Naive thymus-derived CD8-positive, alpha-beta T cell (primary cell): ENCODE measurements at regions not wholly inside any gene's neighbourhood (a gene's known extent, or its start where the extent isn't known, plus 50 kb on each side); places are given as distances from the start of the nearest gene placed in this dataset.
"Not testable (repeated sequence)": the region's sequence is repeated elsewhere in the genome, so short reads cannot be mapped to it uniquely, and the experiment has no call there.

Experiments
- ATAC-seq, 2 donors: fragments of 150-1000 bp; cut with Tn5 transposase in 1 of 2; sonication (Bioruptor Pico), chemical (Tn5 transposase) in 1 of 2; 1 replicate in 1 of 2; 2 replicates in 1 of 2; pipeline ENCODE4 v1.10.0; 2021; ENCODE audit warnings: mild to moderate bottlenecking in 2 of 2, moderate library complexity in 2 of 2
- POLR2A ChIA-PET: fragments of 350-600 bp; sonication (Branson Sonifier 250); formaldehyde crosslinking; loops from one replicate; lab custom pipeline; 2021; ENCODE audit warnings: antibody characterized with exemption; lab: Charles Lee
- DNase-seq, 10 donors: peaks; one replicate each; pipeline versions ENCODE4 v3.0.0 to v3.0.0-alpha.2; 2020 to 2022
- H3K27ac Mint-ChIP-seq, 10 donors: one replicate each; pipeline ENCODE4 v1.8.0; 2020 to 2022; ENCODE audit warnings: mild to moderate bottlenecking in 10 of 10, mixed read lengths in 10 of 10, moderate library complexity in 4 of 10, inconsistent platforms in 1 of 10
- H3K27me3 Mint-ChIP-seq, 5 donors: one replicate each; pipeline ENCODE4 v1.8.0; 2021 to 2022; ENCODE audit warnings: mixed read lengths in 5 of 5
- H3K36me3 Mint-ChIP-seq, 3 donors: one replicate each; pipeline ENCODE4 v1.8.0; 2020 to 2022; ENCODE audit warnings: mixed read lengths in 3 of 3, mild to moderate bottlenecking in 2 of 3, inconsistent platforms in 1 of 3
- H3K4me1 Mint-ChIP-seq, 4 donors: one replicate each; pipeline ENCODE4 v1.8.0; 2021 to 2022; ENCODE audit warnings: mixed read lengths in 4 of 4
- H3K4me3 Mint-ChIP-seq, 10 donors: one replicate each; pipeline ENCODE4 v1.8.0; 2020 to 2022; ENCODE audit warnings: mild to moderate bottlenecking in 10 of 10, mixed read lengths in 10 of 10, moderate library complexity in 6 of 10, inconsistent platforms in 1 of 10
- H3K9me3 Mint-ChIP-seq, 9 donors: one replicate each; pipeline ENCODE4 v1.8.0; 2020 to 2022; ENCODE audit warnings: mixed read lengths in 9 of 9, mild to moderate bottlenecking in 3 of 9, inconsistent platforms in 1 of 9, moderate library complexity in 1 of 9

DNA sequence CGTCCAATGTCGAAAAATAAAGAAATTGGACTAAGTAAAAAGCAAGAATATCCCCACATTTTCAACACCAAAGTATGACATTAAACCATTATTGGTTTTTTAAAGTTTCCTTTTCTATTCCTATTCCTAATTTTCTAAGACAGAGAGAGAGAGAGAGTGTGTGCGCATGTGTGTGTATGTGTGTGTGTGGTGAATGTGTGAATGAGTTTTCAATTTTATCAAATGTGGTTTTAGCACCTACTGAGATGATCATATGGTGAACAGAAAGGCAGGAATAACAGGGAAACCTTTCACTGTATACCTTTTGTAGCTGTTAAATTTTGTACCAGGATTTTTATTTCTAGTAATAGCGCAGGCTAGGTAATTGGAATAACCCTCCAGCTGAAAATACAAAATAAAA is 80.4 kb upstream of the RAP1B start:
- no peak overlapping the region for H3K4me3 Mint-ChIP-seq

GRCh38 chr12:68530965-68531364 is 79.7 kb upstream of the RAP1B start:
- H3K27ac Mint-ChIP-seq, result no peak overlapping the region
- POLR2A ChIA-PET, result interaction anchor here (0.6 to 1.1 kb wide), 2 partner anchors 8 to 80 kb away, joined by 3 to 5 read pairs; partner anchors contain the start of gene RAP1B
- ATAC-seq (no peak), DNase-seq (no peak)
- no peak overlapping the region for H3K4me3 Mint-ChIP-seq
- peaks cover 0 to 8% (median 0%) of the 10 kb centered on the region in 9 donors for H3K9me3 Mint-ChIP-seq
- peaks cover 6 to 40% (median 16%) of the 10 kb centered on the region in 4 donors for H3K4me1 Mint-ChIP-seq
- peaks cover 0 to 4% (median 0%) of the 10 kb centered on the region in 3 donors for H3K36me3 Mint-ChIP-seq
- no peaks in the 10 kb centered on the region for H3K27me3 Mint-ChIP-seq

More for the DNA sequence above, 80.4 kb upstream of the RAP1B start:
- peak overlapping the region in 1 of 10 donors; percentile 11 for H3K27ac Mint-ChIP-seq
- no peak for DNase-seq
- no peak for ATAC-seq
- peaks cover 6 to 39% (median 14%) of the 10 kb centered on the region in 4 donors for H3K4me1 Mint-ChIP-seq
- POLR2A ChIA-PET, result interaction anchor here (0.6 to 1.1 kb wide), 2 partner anchors 9 to 80 kb away, joined by 3 to 5 read pairs; partner anchors contain the start of gene RAP1B
- peaks cover 0 to 4% (median 0%) of the 10 kb centered on the region in 3 donors for H3K36me3 Mint-ChIP-seq
- H3K9me3 Mint-ChIP-seq, result peaks cover 0 to 8% (median 0%) of the 10 kb centered on the region in 9 donors
- H3K27me3 Mint-ChIP-seq, result no peaks in the 10 kb centered on the region

DNA sequence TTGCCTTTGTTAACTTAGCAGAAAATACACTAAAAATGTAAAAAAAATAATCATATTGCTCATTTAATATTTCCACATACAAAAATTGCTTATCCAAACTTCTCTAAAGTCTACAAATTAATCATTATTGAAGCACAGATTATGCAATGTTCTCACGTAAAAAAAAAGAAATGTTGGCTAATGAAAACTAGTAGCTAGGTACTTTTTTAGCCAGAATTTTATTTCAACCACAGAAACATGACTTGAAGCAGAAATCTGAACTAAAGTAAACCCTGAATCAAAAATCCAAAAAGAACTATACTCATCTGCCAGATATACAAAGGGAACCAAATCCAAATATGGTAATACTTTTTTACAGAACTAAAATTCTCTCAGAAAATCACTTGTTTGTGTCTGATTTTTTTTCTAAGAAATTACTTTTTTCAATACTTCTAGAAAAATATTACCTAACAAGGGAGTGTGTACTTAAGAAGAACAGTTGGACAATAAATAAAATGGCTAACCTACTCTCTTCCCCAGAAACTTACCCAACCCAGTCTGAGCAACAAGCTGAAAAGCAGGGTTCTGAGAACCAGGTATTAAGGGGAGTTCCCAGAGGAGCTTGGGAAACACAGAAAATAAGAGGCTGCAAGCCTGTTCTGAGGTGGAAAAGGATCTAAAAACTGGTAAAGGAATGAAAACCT is 78.4 kb upstream of the RAP1B start:
- peaks cover 7 to 52% (median 27%) of the 10 kb centered on the region in 4 donors for H3K4me1 Mint-ChIP-seq
- POLR2A ChIA-PET, result interaction anchor here (0.7 kb wide), 1 partner anchor 167 kb away, joined by 3 read pairs; no protein-coding TSS in a partner anchor
- no peak for DNase-seq

GRCh38 chr12:68532887-68533248 is 77.8 kb upstream of the RAP1B start:
- no peaks in the 10 kb centered on the region for H3K36me3 Mint-ChIP-seq
- peaks cover 8 to 57% (median 32%) of the 10 kb centered on the region in 4 donors for H3K4me1 Mint-ChIP-seq
- DNase-seq (no peak), ATAC-seq (no peak)
- H3K4me3 Mint-ChIP-seq, result peak overlapping the region in 2 of 10 donors; percentile 1 to 44
- no peaks in the 10 kb centered on the region for H3K27me3 Mint-ChIP-seq
- H3K27ac Mint-ChIP-seq, result peak overlapping the region; percentile 8 to 76 (median 52)
- POLR2A ChIA-PET, result no interaction called here
- peaks cover 0 to 5% (median 0%) of the 10 kb centered on the region in 9 donors for H3K9me3 Mint-ChIP-seq

More for the DNA sequence above, 78.4 kb upstream of the RAP1B start:
- no peak overlapping the region for H3K4me3 Mint-ChIP-seq
- no peak for ATAC-seq
- H3K9me3 Mint-ChIP-seq, result peaks cover 0 to 5% (median 0%) of the 10 kb centered on the region in 9 donors
- H3K36me3 Mint-ChIP-seq, result peaks cover 0 to 2% (median 0%) of the 10 kb centered on the region in 3 donors
- peak overlapping the region in 3 of 10 donors; percentile 44 to 76 (median 70) for H3K27ac Mint-ChIP-seq
- no peaks in the 10 kb centered on the region for H3K27me3 Mint-ChIP-seq

DNA sequence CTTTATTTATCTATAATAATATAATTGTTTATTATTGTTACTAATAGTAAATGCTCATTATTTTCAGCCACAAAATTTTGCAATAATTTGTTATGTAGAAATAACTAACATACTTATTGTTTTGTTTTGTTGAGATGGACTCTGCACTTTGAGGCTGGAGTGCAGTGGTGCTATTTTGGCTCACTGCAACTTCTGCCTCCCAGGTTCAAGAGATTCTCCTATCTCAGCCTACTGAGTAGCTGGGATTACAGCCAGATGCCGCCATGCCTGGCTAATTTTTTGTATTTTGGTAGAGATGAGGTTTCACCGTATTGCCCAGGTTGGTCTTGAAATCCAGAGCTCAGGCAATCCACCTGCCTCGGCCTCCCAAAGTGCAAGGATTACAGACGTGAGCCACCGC is 76.6 kb upstream of the RAP1B start:
- no peak overlapping the region for H3K4me3 Mint-ChIP-seq
- POLR2A ChIA-PET, result interaction anchor here (6.7 kb wide), 1 partner anchor 77 kb away, joined by 93 read pairs; the partner anchor contains the start of gene RAP1B
- no peaks in the 10 kb centered on the region for H3K27me3 Mint-ChIP-seq
- H3K36me3 Mint-ChIP-seq, result peaks cover 0 to 4% (median 0%) of the 10 kb centered on the region in 3 donors
- H3K9me3 Mint-ChIP-seq, result peaks cover 0 to 9% (median 0%) of the 10 kb centered on the region in 9 donors
- H3K27ac Mint-ChIP-seq, result no peak overlapping the region
- H3K4me1 Mint-ChIP-seq, result peaks cover 8 to 65% (median 40%) of the 10 kb centered on the region in 4 donors
- DNase-seq (no peak), ATAC-seq (no peak)

DNA sequence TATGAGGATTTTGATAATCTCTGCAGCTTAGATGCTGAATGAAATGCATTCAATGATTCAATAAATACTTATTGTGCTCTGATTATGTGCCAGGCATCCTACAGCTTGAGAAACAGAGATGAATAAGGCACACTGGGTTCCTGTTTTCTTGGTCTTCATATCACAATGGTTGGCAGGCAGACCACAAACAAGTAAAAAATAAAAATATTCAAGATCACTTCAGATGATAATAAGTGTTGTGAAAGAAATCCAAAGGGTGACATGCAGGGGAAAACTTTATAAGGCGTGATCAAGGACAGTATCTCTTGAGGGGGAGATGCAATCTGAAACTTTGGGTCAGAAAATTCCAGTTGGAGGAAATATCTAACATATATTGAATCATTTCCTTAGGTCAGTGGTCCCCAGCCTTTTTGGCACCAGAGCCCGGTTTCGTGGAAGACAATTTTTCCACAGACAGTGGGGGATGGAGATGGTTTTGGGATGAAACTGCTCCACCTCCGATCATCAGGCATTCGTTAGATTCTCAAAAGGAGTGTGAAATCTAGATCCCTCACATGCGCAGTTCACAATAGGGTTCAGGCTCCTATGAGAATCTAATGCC is 73.7 kb upstream of the RAP1B start:
- POLR2A ChIA-PET, result interaction anchor here (0.8 to 6.7 kb wide), 4 partner anchors 12 to 172 kb away, joined by 3 to 93 read pairs (median 4); partner anchors contain the start of gene RAP1B
- Mint-ChIP-seq H3K9me3 (peaks cover 2 to 20% (median 12%) of the 10 kb centered on the region in 9 donors), H3K4me1 (peaks cover 21 to 74% (median 64%) of the 10 kb centered on the region in 4 donors), H3K4me3 (peak overlapping the region in 8 of 10 donors; percentile 14 to 62 (median 44)), H3K27me3 (no peaks in the 10 kb centered on the region), H3K36me3 (peaks cover 0 to 12% (median 8%) of the 10 kb centered on the region in 3 donors), H3K27ac (peak overlapping the region in 9 of 10 donors; percentile 32 to 89 (median 84))
- no peak for ATAC-seq
- DNase-seq, result no peak

- Mint-ChIP-seq H3K9me3 (peaks cover 2 to 22% (median 16%) of the 10 kb centered on the region in 9 donors), H3K4me1 (peaks cover 21 to 75% (median 63%) of the 10 kb centered on the region in 4 donors), H3K27me3 (no peaks in the 10 kb centered on the region), H3K36me3 (peaks cover 0 to 12% (median 8%) of the 10 kb centered on the region in 3 donors), H3K27ac (peak overlapping the region in 9 of 10 donors; percentile 24 to 89 (median 78)), H3K4me3 (peak overlapping the region in 3 of 10 donors; percentile 3 to 24 (median 22))
- DNase-seq (no peak), ATAC-seq (no peak)
- POLR2A ChIA-PET, result interaction anchor here (1.0 to 6.7 kb wide), 5 partner anchors 49 to 172 kb away, joined by 4 to 93 read pairs (median 14); partner anchors contain the start of gene RAP1B
Measured at GRCh38 chr12:68537571-68537970, 73.1 kb upstream of the RAP1B start.

DNA sequence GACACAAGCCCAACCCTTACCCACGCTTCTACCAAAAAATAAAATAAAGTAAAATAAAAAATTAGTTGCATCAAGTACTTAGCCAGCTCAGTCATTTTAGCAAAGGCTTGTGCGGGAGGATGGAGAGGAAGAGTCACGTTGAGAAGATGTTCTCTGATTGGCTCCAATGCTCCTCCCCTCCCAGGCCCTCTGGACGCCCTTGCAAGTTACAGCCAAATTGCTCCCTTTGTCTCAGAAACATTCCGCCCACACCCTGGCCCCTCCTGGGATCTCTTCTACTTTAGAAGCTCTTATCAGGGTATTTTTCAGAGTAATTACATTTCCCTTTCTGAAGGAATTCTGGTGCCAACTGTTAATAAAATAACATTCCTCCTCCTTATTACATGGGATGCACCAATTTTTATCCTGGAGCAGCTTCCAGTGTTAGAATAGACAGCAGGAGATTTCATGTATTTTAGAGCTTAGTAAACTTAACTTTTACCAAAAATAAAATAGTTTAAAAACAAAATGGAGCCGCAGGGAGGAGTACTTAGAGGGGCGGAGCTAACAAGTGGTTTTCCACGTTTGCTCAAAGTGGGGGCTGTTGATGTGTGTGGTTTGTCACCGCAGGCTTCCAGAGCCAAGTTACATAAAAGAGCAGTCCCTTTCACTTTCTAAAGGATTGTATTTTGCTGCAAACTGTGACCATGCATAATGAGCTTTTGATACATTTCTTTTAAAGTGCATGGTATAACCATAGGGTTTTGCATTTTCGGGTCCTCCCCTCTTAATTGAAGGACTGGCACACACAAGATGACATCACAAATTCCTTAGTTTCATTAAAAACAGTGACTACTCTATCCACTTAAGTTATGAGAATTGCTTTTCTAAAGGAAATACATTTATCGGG is 71.7 kb upstream of the RAP1B start:
- DNase-seq, result peak; percentile 15 to 88 (median 66)
- no peaks in the 10 kb centered on the region for H3K27me3 Mint-ChIP-seq
- peaks cover 20 to 63% (median 55%) of the 10 kb centered on the region in 4 donors for H3K4me1 Mint-ChIP-seq
- H3K27ac Mint-ChIP-seq, result peak overlapping the region; percentile 84 to 96 (median 92)
- H3K4me3 Mint-ChIP-seq, result peak overlapping the region; percentile 58 to 84 (median 73)
- H3K36me3 Mint-ChIP-seq, result peaks cover 0 to 12% (median 8%) of the 10 kb centered on the region in 3 donors
- peaks cover 2 to 23% (median 16%) of the 10 kb centered on the region in 9 donors for H3K9me3 Mint-ChIP-seq
- POLR2A ChIA-PET, result interaction anchor here (0.6 to 6.7 kb wide), 23 partner anchors 8 to 269 kb away, joined by 3 to 93 read pairs (median 4); partner anchors contain the start of genes MDM2 and RAP1B
- peak; percentile 92 to 98 for ATAC-seq

- Mint-ChIP-seq H3K27ac (peak overlapping the region; percentile 84 to 96 (median 92)), H3K27me3 (no peaks in the 10 kb centered on the region), H3K4me1 (peaks cover 20 to 63% (median 55%) of the 10 kb centered on the region in 4 donors), H3K4me3 (peak overlapping the region; percentile 58 to 84 (median 73)), H3K9me3 (peaks cover 2 to 28% (median 16%) of the 10 kb centered on the region in 9 donors), H3K36me3 (peaks cover 0 to 12% (median 8%) of the 10 kb centered on the region in 3 donors)
- DNase-seq (no peak), ATAC-seq (no peak)
- POLR2A ChIA-PET, result interaction anchor here (0.8 to 6.7 kb wide), 19 partner anchors 9 to 268 kb away, joined by 3 to 93 read pairs (median 4); partner anchors contain the start of genes MDM2 and RAP1B
Measured at GRCh38 chr12:68539615-68539952, 71.1 kb upstream of the RAP1B start.

DNA sequence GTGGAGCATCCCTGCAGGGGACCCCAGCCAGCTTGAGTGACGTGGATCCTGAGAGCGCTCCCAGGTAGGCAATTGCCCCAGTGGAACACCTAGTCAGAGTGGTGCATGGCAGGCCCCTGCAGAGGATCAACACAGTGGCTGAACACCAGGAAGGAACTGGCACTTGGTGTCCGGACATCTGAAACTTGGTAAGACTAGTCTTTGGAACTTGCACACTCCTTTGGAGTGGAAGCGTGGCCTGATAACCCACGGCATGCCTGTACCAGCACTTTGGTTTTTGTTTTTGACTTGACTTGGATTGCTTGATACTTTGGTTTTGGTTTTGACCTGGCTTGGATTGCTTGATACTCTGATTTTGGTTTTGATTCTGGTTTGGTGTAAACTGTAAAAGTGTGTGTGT is 69.9 kb upstream of the RAP1B start:
- POLR2A ChIA-PET, result interaction anchor here (1.8 to 2.9 kb wide), 2 partner anchors 32 to 46 kb away, joined by 6 to 14 read pairs; no protein-coding TSS in a partner anchor
- peak overlapping the region in 5 of 10 donors; percentile 30 to 71 (median 55) for H3K4me3 Mint-ChIP-seq

DNA sequence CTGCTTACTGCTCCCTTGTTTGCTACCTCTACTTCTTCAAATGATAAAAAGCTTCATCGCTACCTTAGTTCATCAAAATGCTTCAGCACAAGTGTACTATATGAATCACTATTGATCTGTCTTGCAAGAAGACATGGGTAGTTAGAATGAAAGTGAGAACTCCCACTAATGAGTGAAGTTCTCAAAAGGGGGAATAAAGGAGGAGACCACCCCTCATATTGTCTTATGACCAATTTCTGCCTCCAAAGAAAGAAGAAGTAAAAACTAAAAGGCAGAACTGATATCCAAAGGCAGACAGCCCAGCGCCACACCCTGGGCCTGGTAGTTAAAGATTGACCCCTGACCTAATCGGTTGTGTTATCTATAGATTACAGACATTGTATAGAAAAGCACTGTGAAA is 63.4 kb upstream of the RAP1B start:
- not testable (repeated sequence) for H3K27ac Mint-ChIP-seq, ATAC-seq, H3K27me3 Mint-ChIP-seq, DNase-seq, H3K4me3 Mint-ChIP-seq
- Mint-ChIP-seq H3K4me1 (peaks cover 8 to 24% (median 15%) of the 10 kb centered on the region in 4 donors), H3K9me3 (peaks cover 0 to 48% (median 26%) of the 10 kb centered on the region in 9 donors), H3K36me3 (peaks cover 0 to 28% (median 22%) of the 10 kb centered on the region in 3 donors)
- POLR2A ChIA-PET, result interaction anchor here (1.0 kb wide), 1 partner anchor 28 kb away, joined by 3 read pairs; no protein-coding TSS in a partner anchor

More for the DNA sequence above, 69.9 kb upstream of the RAP1B start:
- H3K27ac Mint-ChIP-seq, result peak overlapping the region; percentile 13 to 95 (median 86)
- DNase-seq, ATAC-seq, H3K27me3 Mint-ChIP-seq: not testable (repeated sequence)
- H3K36me3 Mint-ChIP-seq, result peaks cover 0 to 15% (median 8%) of the 10 kb centered on the region in 3 donors
- peaks cover 2 to 37% (median 19%) of the 10 kb centered on the region in 9 donors for H3K9me3 Mint-ChIP-seq
- peaks cover 20 to 60% (median 54%) of the 10 kb centered on the region in 4 donors for H3K4me1 Mint-ChIP-seq
